ENCODE measurements at regions not wholly inside any gene's neighbourhood (a gene's known extent, or its start where the extent isn't known, plus 50 kb on each side); places are given as distances from the start of the nearest gene placed in this dataset.

DNA sequence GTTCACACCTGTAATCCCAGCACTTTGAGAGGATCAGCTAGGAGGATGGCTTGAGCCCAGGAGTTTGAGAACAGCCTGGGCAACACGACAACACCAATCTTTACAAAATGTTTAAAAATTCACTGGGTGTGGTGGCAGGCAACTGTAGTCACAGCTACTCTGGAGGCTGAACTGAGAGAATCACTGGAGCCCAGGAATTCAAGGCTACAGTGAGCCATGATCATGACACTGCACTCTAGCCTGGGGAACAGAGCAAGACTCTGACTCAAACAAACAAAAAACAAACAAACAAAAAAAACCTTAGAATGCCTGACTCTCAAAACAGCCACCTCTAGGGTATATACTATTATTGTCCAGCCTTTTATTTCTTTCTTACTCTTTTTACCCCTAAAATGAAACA lies 56.5 kb upstream of the PAPSS2 start:
- Histone ChIP-seq H3K4me3 (ENCODE audit: low read depth, low read length, poor library complexity, severe bottlenecking) (no peak overlapping the region), H3K27ac (ENCODE audit: low read depth, low read length, poor library complexity, severe bottlenecking) (no peak overlapping the region), H3K36me3 (ENCODE audit: insufficient read depth, low read length, poor library complexity, severe bottlenecking) (no peaks in the 10 kb centered on the region), H3K27me3 (replicated peaks; ENCODE audit: insufficient read depth, low read depth, low read length, poor library complexity) (no peaks in the 10 kb centered on the region), H3K9me3 (ENCODE audit: low read depth, low read length, poor library complexity, severe bottlenecking) (no peaks in the 10 kb centered on the region), H3K4me1 (ENCODE audit: insufficient read depth, low read length, poor library complexity, severe bottlenecking) (no peaks in the 10 kb centered on the region)
- ChIA-PET POLR2A (ENCODE audit: low non-redundant PET) (no interaction called here), CTCF (no interaction called here)
- no peak for DNase-seq (ENCODE audit: low spot score)
- intact Hi-C loops (cut with micrococcal nuclease; ENCODE audit: unreplicated experiment): no loop called here
- no TSS peak for BruUV-seq (replicated peaks)
- TF ChIP-seq, protein P1, sequence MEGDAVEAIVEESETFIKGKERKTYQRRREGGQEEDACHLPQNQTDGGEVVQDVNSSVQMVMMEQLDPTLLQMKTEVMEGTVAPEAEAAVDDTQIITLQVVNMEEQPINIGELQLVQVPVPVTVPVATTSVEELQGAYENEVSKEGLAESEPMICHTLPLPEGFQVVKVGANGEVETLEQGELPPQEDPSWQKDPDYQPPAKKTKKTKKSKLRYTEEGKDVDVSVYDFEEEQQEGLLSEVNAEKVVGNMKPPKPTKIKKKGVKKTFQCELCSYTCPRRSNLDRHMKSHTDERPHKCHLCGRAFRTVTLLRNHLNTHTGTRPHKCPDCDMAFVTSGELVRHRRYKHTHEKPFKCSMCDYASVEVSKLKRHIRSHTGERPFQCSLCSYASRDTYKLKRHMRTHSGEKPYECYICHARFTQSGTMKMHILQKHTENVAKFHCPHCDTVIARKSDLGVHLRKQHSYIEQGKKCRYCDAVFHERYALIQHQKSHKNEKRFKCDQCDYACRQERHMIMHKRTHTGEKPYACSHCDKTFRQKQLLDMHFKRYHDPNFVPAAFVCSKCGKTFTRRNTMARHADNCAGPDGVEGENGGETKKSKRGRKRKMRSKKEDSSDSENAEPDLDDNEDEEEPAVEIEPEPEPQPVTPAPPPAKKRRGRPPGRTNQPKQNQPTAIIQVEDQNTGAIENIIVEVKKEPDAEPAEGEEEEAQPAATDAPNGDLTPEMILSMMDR (conservative IDR thresholded peaks at IDR 0.05; ENCODE audit: low read depth, low read length): no peak
- TF ChIP-seq EZH2 (IDR thresholded peaks at IDR 0.05; ENCODE audit: borderline replicate concordance, low read depth, low read length, poor library complexity, severe bottlenecking): no peak

DNA sequence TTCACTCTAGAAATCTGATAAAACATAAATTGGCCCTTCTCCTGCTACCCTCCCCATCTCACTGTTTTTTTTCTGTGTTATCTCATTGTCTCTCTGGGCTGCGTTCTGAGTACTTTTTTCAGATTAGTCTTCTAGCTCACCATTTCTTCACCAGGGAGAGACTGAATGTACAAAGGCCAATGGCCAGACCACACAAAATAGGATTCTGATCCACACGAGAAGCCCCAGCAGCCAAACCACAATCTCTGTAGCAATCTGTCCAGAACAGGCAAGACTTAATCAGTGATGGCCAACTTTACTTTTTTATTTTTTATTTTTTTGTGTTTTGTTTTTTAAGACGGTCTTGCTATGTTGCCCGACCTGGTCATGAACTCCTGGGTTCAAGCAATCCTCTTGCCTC lies 55.9 kb upstream of the PAPSS2 start:
- intact Hi-C loops (cut with micrococcal nuclease; ENCODE audit: unreplicated experiment): no loop called here
- CTCF ChIA-PET: no interaction called here

DNA sequence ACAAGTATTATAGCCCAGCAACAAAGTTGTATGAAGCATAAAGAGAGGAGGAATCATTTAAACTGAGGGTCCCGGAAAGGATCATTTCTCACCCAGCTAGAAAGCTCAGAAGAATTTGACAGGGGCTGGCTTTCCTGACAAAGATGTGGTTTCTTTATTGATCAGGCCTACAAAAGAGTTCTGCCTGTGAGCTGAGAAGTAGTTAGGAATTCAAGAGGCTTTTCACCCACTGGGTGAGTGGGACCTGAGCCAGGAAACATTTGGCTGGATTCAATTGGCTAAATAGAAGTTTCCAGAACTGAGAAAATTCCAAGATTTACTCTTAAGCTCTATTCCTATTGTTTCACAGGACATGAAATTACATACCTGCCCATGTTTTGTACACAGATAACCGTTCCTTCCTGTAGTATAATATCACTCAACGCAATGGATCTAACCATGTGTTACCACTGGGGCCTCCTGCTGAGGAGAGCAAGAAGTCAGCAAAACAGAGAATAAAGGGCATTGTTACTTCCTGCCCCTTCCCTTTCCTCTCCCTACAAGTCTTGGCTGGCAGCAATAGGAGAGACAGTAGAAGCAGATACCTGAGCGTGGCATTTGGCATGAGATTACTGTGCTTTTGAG lies 53.9 kb upstream of the PAPSS2 start:
- Histone ChIP-seq H3K4me3 (ENCODE audit: low read depth, low read length, poor library complexity, severe bottlenecking) (no peak overlapping the region), H3K27ac (ENCODE audit: low read depth, low read length, poor library complexity, severe bottlenecking) (no peak overlapping the region), H3K36me3 (ENCODE audit: insufficient read depth, low read length, poor library complexity, severe bottlenecking) (no peaks in the 10 kb centered on the region), H3K9me3 (ENCODE audit: low read depth, low read length, poor library complexity, severe bottlenecking) (no peaks in the 10 kb centered on the region), H3K27me3 (replicated peaks; ENCODE audit: insufficient read depth, low read depth, low read length, poor library complexity) (no peaks in the 10 kb centered on the region), H3K4me1 (ENCODE audit: insufficient read depth, low read length, poor library complexity, severe bottlenecking) (peaks cover 5% of the 10 kb centered on the region)
- TF ChIP-seq, protein P1 (conservative IDR thresholded peaks at IDR 0.05; ENCODE audit: low read depth, low read length): no peak
- TF ChIP-seq EZH2 (IDR thresholded peaks at IDR 0.05; ENCODE audit: borderline replicate concordance, low read depth, low read length, poor library complexity, severe bottlenecking): no peak
- DNase-seq (ENCODE audit: low spot score): no peak
- BruUV-seq (replicated peaks): no TSS peak
- POLR2A ChIA-PET (ENCODE audit: low non-redundant PET): no interaction called here
- CTCF ChIA-PET: no interaction called here
- intact Hi-C loops (cut with micrococcal nuclease; ENCODE audit: unreplicated experiment): no loop called here

More for the DNA sequence above, 55.9 kb upstream of the PAPSS2 start:
- no peaks in the 10 kb centered on the region for H3K27me3 ChIP-seq (replicated peaks; ENCODE audit: insufficient read depth, low read depth, low read length, poor library complexity)
- no peak overlapping the region for H3K4me3 ChIP-seq (ENCODE audit: low read depth, low read length, poor library complexity, severe bottlenecking)
- no peak overlapping the region for H3K27ac ChIP-seq (ENCODE audit: low read depth, low read length, poor library complexity, severe bottlenecking)
- POLR2A ChIA-PET (ENCODE audit: low non-redundant PET): no interaction called here
- TF ChIP-seq, protein P1 (conservative IDR thresholded peaks at IDR 0.05; ENCODE audit: low read depth, low read length): no peak
- TF ChIP-seq EZH2 (IDR thresholded peaks at IDR 0.05; ENCODE audit: borderline replicate concordance, low read depth, low read length, poor library complexity, severe bottlenecking): no peak
- H3K36me3 ChIP-seq (ENCODE audit: insufficient read depth, low read length, poor library complexity, severe bottlenecking): no peaks in the 10 kb centered on the region
- H3K9me3 ChIP-seq (ENCODE audit: low read depth, low read length, poor library complexity, severe bottlenecking): no peaks in the 10 kb centered on the region
- DNase-seq (ENCODE audit: low spot score): no peak
- no TSS peak for BruUV-seq (replicated peaks)
- peaks cover 3% of the 10 kb centered on the region for H3K4me1 ChIP-seq (ENCODE audit: insufficient read depth, low read length, poor library complexity, severe bottlenecking)
